VCaP (cell line): ENCODE measurements at regions not wholly inside any gene's neighbourhood (a gene's known extent, or its start where the extent isn't known, plus 50 kb on each side); places are given as distances from the start of the nearest gene placed in this dataset.

Experiments
- H3K27ac ChIP-seq: fragments of 450-650 bp; 2 replicates; pipeline ENCODE4 v1.5.1; 2017
- TF ChIP-seq, protein P1 (sequence below): fragments of 450-650 bp; conservative IDR thresholded peaks from 2 replicates; pipeline ENCODE4 v1.5.1; 2017; ENCODE audit warnings: mild to moderate bottlenecking, moderate library complexity

DNA sequence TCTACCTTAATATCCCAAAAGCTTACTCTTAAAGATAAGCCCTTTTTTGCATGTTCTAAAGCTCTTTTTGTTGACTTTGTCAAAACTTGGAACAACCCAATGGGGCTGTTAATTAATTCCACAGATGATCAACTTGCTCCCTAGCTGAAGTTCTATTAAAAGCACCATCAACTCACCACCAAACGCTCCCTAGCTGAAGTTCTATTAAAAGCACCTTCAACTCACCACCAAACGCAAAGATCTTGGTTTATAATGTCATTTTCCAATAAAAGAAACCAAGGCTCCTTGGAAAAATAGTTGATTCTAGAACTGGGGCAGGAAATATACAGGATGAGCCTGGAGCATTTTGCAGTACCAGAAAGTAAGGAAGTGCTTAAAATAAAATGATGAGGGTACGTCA is 122.3 kb upstream of the STT3B start:
- H3K27ac ChIP-seq = no peak overlapping the region
- TF ChIP-seq, protein P1, sequence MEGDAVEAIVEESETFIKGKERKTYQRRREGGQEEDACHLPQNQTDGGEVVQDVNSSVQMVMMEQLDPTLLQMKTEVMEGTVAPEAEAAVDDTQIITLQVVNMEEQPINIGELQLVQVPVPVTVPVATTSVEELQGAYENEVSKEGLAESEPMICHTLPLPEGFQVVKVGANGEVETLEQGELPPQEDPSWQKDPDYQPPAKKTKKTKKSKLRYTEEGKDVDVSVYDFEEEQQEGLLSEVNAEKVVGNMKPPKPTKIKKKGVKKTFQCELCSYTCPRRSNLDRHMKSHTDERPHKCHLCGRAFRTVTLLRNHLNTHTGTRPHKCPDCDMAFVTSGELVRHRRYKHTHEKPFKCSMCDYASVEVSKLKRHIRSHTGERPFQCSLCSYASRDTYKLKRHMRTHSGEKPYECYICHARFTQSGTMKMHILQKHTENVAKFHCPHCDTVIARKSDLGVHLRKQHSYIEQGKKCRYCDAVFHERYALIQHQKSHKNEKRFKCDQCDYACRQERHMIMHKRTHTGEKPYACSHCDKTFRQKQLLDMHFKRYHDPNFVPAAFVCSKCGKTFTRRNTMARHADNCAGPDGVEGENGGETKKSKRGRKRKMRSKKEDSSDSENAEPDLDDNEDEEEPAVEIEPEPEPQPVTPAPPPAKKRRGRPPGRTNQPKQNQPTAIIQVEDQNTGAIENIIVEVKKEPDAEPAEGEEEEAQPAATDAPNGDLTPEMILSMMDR = no peak

DNA sequence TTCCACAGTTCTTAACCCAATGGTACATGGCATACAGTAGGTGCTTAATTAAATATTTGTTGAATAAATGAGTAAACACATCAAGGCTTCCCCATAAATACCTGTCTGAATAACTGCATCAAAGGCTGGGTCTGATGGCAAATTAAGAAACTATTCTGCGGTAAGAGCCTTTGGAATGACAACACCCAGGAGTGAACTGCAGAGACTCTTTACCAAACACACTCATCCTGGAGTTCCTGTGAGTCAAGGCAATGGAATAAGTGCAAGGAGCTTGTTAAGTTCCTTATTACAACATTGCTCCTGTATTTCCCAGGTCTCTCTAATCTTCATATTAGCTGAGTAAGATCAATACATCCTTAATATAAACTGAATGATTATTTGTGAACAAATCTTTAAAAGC is 119.9 kb upstream of the STT3B start:
- TF ChIP-seq, protein P1 = no peak
- H3K27ac ChIP-seq = no peak overlapping the region

DNA sequence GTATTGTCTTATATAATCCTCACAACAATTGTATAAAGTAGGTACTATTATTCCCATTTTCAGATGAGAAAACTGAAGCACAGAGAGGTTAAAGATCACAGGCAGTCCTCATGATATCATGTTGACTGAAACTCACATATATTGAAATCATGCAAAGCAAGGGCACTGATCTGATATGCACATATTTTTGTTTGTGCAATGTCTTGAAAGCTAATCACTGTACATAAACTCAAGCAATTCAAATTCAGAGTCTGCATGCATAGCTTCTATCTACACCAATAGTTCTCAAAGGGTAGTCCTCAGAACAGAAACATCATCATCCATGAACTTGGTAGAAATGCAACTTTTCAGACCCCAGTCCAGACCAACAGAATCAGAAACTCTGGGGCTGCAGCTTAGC is 119.2 kb upstream of the STT3B start:
- TF ChIP-seq, protein P1 = no peak
- H3K27ac ChIP-seq = no peak overlapping the region

DNA sequence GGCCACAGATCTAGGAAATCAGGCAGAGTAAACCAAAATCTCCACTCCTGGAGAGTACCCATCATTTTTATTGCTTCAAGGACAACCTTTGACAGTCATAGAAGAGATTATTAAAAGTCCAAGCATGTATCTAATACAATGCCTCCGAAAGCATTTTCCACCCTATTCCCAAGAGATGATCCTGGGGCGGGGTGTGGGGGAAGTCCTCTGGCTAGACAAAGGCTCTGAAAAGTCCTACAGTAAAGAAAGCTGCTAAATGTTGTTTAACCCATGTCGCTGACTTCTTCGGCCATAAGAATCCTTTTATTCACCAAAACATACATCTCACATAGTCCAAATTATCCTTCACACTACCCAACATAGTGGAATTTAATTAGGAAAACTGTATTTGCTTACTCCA is 115.7 kb upstream of the STT3B start:
- TF ChIP-seq, protein P1 = no peak
- no peak overlapping the region for H3K27ac ChIP-seq

DNA sequence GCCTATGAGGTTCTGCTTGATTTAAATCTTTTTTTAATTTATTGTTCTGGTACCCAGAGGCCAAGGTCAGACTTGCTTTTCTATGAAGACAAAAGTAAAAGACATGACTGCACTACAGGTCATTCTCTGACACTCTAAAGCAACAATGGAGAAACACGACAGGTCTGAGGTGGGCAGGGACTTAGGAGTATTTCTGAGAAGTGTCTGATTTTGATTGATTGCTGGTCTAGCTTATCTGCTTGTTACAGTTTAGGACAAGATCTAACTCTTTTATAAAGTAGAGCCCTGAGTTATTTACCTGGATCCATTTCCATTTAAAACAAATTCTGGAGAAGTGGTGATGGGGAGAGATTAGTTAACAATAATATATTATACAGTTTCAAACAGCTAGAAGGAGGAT is 115.2 kb upstream of the STT3B start:
- no peak overlapping the region for H3K27ac ChIP-seq
- TF ChIP-seq, protein P1 = no peak

DNA sequence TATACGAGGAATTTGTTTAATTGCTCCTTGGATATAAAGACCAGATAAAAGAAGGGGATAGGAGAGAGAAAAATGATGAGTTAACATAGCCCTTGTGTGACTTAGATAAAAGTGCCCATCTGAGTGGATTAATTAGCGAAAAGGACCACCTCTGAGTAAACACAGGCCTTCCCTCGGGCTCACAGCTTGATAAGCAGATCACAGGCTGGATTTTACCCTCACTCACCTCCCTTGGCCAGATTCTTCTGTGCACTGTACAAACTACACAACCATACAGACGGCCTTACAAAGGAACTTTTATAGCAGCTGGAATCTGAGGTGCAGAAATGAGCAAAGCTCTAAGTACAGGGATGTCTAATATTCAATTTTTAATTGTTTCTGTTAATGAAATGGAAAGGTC is 112.4 kb upstream of the STT3B start:
- TF ChIP-seq, protein P1 = no peak
- no peak overlapping the region for H3K27ac ChIP-seq

DNA sequence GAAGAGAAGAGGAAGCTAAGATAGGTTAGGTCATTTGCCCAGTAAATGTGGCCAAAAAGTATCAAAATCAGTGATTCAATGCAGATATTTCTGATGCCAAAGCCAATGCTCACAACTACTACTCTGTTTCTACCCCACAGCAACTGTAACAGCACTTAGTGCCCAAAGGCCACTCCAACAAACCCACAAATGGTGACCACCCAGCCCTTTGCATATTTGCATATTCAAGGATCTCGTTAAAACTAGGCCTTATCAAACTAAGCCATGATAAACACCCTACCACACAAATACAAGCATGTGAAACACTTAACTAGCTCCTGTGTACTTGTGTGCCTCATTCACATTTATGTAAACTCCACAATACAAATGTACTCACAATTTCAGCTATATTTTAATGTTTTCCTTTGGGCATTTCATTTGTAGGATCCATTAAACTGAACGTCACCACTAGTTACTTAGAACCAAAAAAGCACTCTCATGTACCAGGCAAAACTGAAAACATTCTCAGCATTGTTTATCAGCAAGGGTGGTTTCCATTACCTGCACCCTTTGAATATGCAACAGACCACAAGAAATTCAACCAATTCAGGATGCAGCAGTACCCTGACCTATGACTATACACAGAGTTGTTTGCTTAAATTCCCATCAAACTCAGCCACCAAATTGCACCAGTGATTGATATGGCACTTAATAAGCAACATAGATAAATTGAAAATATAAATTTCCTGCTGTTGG is 111.2 kb upstream of the STT3B start:
- TF ChIP-seq, protein P1 = no peak
- H3K27ac ChIP-seq = no peak overlapping the region
